Progenitor cell of endocrine pancreas (in vitro differentiated cells): ENCODE measurements at regions not wholly inside any gene's neighbourhood (a gene's known extent, or its start where the extent isn't known, plus 50 kb on each side); places are given as distances from the start of the nearest gene placed in this dataset.

Experiments
- DNase-seq: peaks from one replicate; pipeline ENCODE4 v3.0.0; 2021; ENCODE audit warnings: low spot score; ENCODE audit not compliant: unreplicated experiment
- H3K27ac Mint-ChIP-seq: 2 replicates; pipeline ENCODE4 v1.8.0; 2021; ENCODE audit warnings: mild to moderate bottlenecking, moderate library complexity, mixed read lengths
- H3K27me3 Mint-ChIP-seq: 2 replicates; pipeline ENCODE4 v1.8.0; 2021; ENCODE audit warnings: mixed read lengths
- H3K36me3 Mint-ChIP-seq: 2 replicates; pipeline ENCODE4 v1.8.0; 2022; ENCODE audit warnings: mixed read lengths; ENCODE audit not compliant: insufficient read depth
- H3K4me1 Mint-ChIP-seq: 2 replicates; pipeline ENCODE4 v1.8.0; 2021; ENCODE audit warnings: low read depth, mixed read lengths
- H3K4me3 Mint-ChIP-seq: 2 replicates; pipeline ENCODE4 v1.8.0; 2021; ENCODE audit warnings: low read depth, mild to moderate bottlenecking, moderate library complexity, mixed read lengths
- H3K9me3 Mint-ChIP-seq: 2 replicates; pipeline ENCODE4 v1.8.0; 2021; ENCODE audit warnings: low read depth, mixed read lengths
- TF ChIP-seq, protein P1 (sequence below): fragments of 200-600 bp; sonication (generic); IDR thresholded peaks from one replicate; pipeline ENCODE4 v1.5.0; 2021; ENCODE audit warnings: antibody characterized with exemption, mild to moderate bottlenecking; ENCODE audit not compliant: unreplicated experiment

GRCh38 chr1:5645135-5645399 lies 347.2 kb downstream of the NPHP4 start:
- H3K27me3 Mint-ChIP-seq = peaks cover 12% of the 10 kb centered on the region
- TF ChIP-seq, protein P1, sequence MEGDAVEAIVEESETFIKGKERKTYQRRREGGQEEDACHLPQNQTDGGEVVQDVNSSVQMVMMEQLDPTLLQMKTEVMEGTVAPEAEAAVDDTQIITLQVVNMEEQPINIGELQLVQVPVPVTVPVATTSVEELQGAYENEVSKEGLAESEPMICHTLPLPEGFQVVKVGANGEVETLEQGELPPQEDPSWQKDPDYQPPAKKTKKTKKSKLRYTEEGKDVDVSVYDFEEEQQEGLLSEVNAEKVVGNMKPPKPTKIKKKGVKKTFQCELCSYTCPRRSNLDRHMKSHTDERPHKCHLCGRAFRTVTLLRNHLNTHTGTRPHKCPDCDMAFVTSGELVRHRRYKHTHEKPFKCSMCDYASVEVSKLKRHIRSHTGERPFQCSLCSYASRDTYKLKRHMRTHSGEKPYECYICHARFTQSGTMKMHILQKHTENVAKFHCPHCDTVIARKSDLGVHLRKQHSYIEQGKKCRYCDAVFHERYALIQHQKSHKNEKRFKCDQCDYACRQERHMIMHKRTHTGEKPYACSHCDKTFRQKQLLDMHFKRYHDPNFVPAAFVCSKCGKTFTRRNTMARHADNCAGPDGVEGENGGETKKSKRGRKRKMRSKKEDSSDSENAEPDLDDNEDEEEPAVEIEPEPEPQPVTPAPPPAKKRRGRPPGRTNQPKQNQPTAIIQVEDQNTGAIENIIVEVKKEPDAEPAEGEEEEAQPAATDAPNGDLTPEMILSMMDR = no peak
- DNase-seq = no peak
- H3K9me3 Mint-ChIP-seq = peaks cover 3% of the 10 kb centered on the region
- H3K4me3 Mint-ChIP-seq = no peak overlapping the region
- H3K4me1 Mint-ChIP-seq = peaks cover 20% of the 10 kb centered on the region
- no peaks in the 10 kb centered on the region for H3K36me3 Mint-ChIP-seq
- no peak overlapping the region for H3K27ac Mint-ChIP-seq

DNA sequence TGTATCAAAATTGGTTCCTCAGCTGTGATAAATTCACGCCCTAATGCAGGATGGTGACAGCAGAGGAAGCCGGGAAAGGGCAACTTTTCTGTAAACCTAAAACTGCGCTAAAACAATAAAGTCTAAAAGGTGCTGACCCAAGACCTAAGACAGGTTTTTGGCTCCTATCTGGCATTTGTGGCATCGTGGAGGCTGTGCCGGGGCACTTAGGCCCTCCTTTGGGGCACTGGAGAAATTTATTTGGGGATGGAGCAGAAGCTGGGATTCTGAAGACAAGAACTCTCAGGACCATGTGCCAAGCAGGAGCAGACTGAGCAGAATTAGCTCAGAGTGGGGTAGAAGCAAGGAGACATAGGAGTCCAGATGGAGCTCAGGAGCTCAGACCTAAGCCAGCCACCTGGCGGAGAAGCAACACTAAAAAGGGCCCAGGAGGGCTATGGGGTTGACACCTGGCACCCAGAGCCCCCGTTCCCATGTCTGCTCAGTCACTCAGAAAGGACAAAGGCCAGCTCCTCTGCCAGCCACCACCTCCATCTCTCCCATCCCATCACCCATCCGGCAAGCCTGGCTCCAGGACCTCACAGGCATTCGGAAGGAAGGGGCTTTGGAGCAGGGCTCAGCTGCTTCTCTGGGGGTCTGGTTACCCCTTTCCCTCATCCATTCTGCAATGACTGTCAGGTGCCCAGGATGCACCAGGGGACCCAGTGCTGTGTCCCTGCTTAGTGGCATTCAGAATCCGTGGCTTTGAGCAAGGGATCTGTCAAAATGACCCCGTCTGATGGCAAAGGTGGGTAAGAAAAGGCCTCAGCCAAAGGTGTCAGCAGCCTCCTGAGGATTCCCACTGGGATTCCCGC lies 347.7 kb downstream of the NPHP4 start:
- peaks cover 3% of the 10 kb centered on the region for H3K9me3 Mint-ChIP-seq
- H3K36me3 Mint-ChIP-seq = no peaks in the 10 kb centered on the region
- no peak overlapping the region for H3K27ac Mint-ChIP-seq
- H3K4me1 Mint-ChIP-seq = peaks cover 20% of the 10 kb centered on the region
- no peak for DNase-seq
- H3K4me3 Mint-ChIP-seq = no peak overlapping the region
- H3K27me3 Mint-ChIP-seq = peaks cover 12% of the 10 kb centered on the region
- TF ChIP-seq, protein P1 = no peak

- TF ChIP-seq, protein P1 = no peak
- H3K27ac Mint-ChIP-seq = no peak overlapping the region
- peaks cover 12% of the 10 kb centered on the region for H3K27me3 Mint-ChIP-seq
Measured at GRCh38 chr1:5643360-5644107, 348.7 kb downstream of the NPHP4 start.

DNA sequence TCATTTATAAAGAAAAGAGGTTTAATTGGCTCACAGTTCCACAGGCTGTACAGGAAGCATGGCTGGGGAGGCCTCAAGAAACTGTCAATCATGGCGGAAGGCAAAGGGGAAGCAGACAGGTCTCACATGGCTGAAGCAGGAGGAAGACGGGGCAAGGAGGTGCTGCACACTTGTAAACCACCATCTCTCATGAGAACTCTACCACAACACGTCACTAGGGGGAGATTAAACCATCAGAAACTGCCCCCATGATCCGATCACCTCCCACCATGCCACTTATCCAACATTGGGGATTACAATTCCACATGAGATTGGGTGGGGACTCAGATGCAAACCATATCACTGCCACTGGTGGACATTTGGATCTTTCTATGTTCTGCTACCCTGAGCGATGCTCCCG lies 351.4 kb downstream of the NPHP4 start:
- TF ChIP-seq, protein P1 = peak; percentile 39
- Mint-ChIP-seq H3K27ac (no peak overlapping the region), H3K9me3 (peaks cover 4% of the 10 kb centered on the region), H3K27me3 (peaks cover 13% of the 10 kb centered on the region), H3K36me3 (no peaks in the 10 kb centered on the region), H3K4me3 (no peak overlapping the region), H3K4me1 (no peaks in the 10 kb centered on the region)
- no peak for DNase-seq

More at GRCh38 chr1:5643360-5644107, 348.7 kb downstream of the NPHP4 start:
- no peaks in the 10 kb centered on the region for H3K36me3 Mint-ChIP-seq
- H3K9me3 Mint-ChIP-seq = peaks cover 3% of the 10 kb centered on the region
- H3K4me1 Mint-ChIP-seq = peaks cover 18% of the 10 kb centered on the region
- no peak overlapping the region for H3K4me3 Mint-ChIP-seq
- DNase-seq = no peak

GRCh38 chr1:5639106-5639722 lies 353.0 kb downstream of the NPHP4 start:
- Mint-ChIP-seq H3K4me3 (no peak overlapping the region), H3K36me3 (no peaks in the 10 kb centered on the region), H3K9me3 (peaks cover 4% of the 10 kb centered on the region), H3K27me3 (peaks cover 13% of the 10 kb centered on the region), H3K4me1 (no peaks in the 10 kb centered on the region), H3K27ac (no peak overlapping the region)
- TF ChIP-seq, protein P1 = no peak
- no peak for DNase-seq
